K562 (cell line): ENCODE measurements at regions not wholly inside any gene's neighbourhood (a gene's known extent, or its start where the extent isn't known, plus 50 kb on each side); places are given as distances from the start of the nearest gene placed in this dataset.

Source experiments
- ATAC-seq: fragments of 200-7000 bp; cut with Tn5 transposase; 3 replicates; pipeline ENCODE4 v1.9.1; 2020; ENCODE audit warnings: moderate library complexity
- BruUV-seq: library from RNA; stranded (reverse); fragments of 400-500 nt; replicated peaks from 2 replicates; lab custom pipeline; 2021; lab: Mats Ljungman, UMichigan
- CTCF ChIA-PET: fragments of 300-600 bp; formaldehyde crosslinking; extraction: SDS; loops from one replicate; lab custom pipeline; 2021; ENCODE audit warnings: low intra/inter-chr PET ratio; lab: Yijun Ruan, JAX
- POLR2A ChIA-PET: fragments of 300-600, 350-650 bp; sonication (Branson Sonifier 250); formaldehyde crosslinking; extraction: SDS; loops from one replicate; lab custom pipeline; 2021; ENCODE audit warnings: antibody characterized with exemption, inconsistent platforms; lab: Yijun Ruan, JAX
- DNase-seq, 4 experiments: peaks; one replicate each; pipeline versions ENCODE4 v3.0.0 to v3.0.0-alpha.2; 2011 to 2018; ENCODE audit warnings: low spot score in 3 of 4, mixed read lengths in 3 of 4; ENCODE audit errors: extremely low read depth in 1 of 4
- FAIRE-seq: peaks from 2 replicates; lab custom pipeline; 2011; peaks lifted over from hg19 to GRCh38; lab: Jason Lieb, UNC
- H2AFZ ChIP-seq: 2 replicates; pipeline ENCODE4 v1.6.0; 2011; ENCODE audit warnings: low read depth, low read length, control low read depth, inconsistent platforms
- H3K27ac ChIP-seq: fragments of 200-600 bp; 3 replicates; pipeline ENCODE4 v1.8.0; 2011; ENCODE audit warnings: low read depth, mild to moderate bottlenecking, control low read depth, inconsistent platforms, low read length, moderate library complexity, mixed read lengths; ENCODE audit errors: extremely low read depth
- H3K27me3 ChIP-seq, 2 experiments: fragments of 300-600 bp in 1 of 2; 2 replicates in 1 of 2; 3 replicates in 1 of 2; pipeline versions ENCODE4 v1.6.0 to v1.8.0; 2011; ENCODE audit warnings: inconsistent platforms in 2 of 2, low read length in 2 of 2, mild to moderate bottlenecking in 1 of 2, mixed read lengths in 1 of 2, moderate library complexity in 1 of 2; ENCODE audit not compliant: control insufficient read depth in 2 of 2, insufficient read depth in 2 of 2
- H3K36me3 ChIP-seq: fragments of 300-600 bp; 3 replicates; pipeline ENCODE4 v1.8.0; 2011; ENCODE audit warnings: mild to moderate bottlenecking, low read length, inconsistent platforms; ENCODE audit not compliant: control insufficient read depth, insufficient read depth
- H3K4me1 ChIP-seq, 2 experiments: fragments of 200-600 bp in 1 of 2; replicated peaks in 1 of 2; 2 replicates in 1 of 2; 3 replicates in 1 of 2; pipeline versions ENCODE4 v1.5.1 to v1.8.0; 2011; ENCODE audit warnings: inconsistent platforms in 2 of 2, low read length in 2 of 2, mild to moderate bottlenecking in 1 of 2, mixed read lengths in 1 of 2, moderate library complexity in 1 of 2; ENCODE audit not compliant: control insufficient read depth in 2 of 2, insufficient read depth in 2 of 2
- H3K4me2 ChIP-seq: 2 replicates; pipeline ENCODE4 v1.6.1; 2011; ENCODE audit warnings: low read length, control low read depth, inconsistent platforms, mixed read lengths; ENCODE audit not compliant: insufficient read depth
- H3K4me3 ChIP-seq: fragments of 200-600 bp; sonication (generic), shearing (Covaris generic); 2 replicates; pipeline ENCODE4 v1.5.1; 2016; ENCODE audit warnings: control low read depth, inconsistent platforms
- H3K79me2 ChIP-seq: fragments of 200-600 bp; 3 replicates; pipeline ENCODE4 v1.8.0; 2011; ENCODE audit warnings: low read length, inconsistent platforms; ENCODE audit not compliant: control insufficient read depth, insufficient read depth
- H3K9ac ChIP-seq, 2 experiments: 2 replicates each; pipeline versions ENCODE4 v1.6.0 to v1.6.1; 2011; ENCODE audit warnings: low read depth in 2 of 2, low read length in 2 of 2, control low read depth in 1 of 2, inconsistent platforms in 1 of 2, mild to moderate bottlenecking in 1 of 2, mixed read lengths in 1 of 2; ENCODE audit not compliant: insufficient read depth in 1 of 2
- H3K9me1 ChIP-seq: one replicate; pipeline ENCODE4 v1.6.0; 2011; ENCODE audit warnings: inconsistent platforms, mild to moderate bottlenecking, low read length, moderate library complexity; ENCODE audit not compliant: control insufficient read depth, insufficient read depth
- H3K9me3 ChIP-seq: replicated peaks from 2 replicates; pipeline ENCODE4 v1.5.1; 2011; ENCODE audit warnings: low read depth, low read length, inconsistent platforms; ENCODE audit not compliant: control insufficient read depth, insufficient read depth
- H4K20me1 ChIP-seq: replicated peaks from 2 replicates; pipeline ENCODE4 v1.6.1; 2011; ENCODE audit warnings: low read length, inconsistent platforms, mixed read lengths; ENCODE audit not compliant: control insufficient read depth, insufficient read depth
- ARHGAP35 ChIP-seq: fragments of 450-650 bp; IDR thresholded peaks from 2 replicates; pipeline ENCODE4 v1.6.1; 2018; ENCODE audit not compliant: partially characterized antibody
- BCL6 ChIP-seq: fragments of 250-450 bp; sonication (Bioruptor Pico); IDR thresholded peaks from 2 replicates; pipeline ENCODE4 v1.4.0; 2020
- CTBP1 ChIP-seq: fragments of 450-650 bp; IDR thresholded peaks from 2 replicates; pipeline ENCODE4 v1.6.1; 2016; ENCODE audit warnings: borderline replicate concordance
- DIDO1 ChIP-seq: fragments of 450-650 bp; IDR thresholded peaks from 2 replicates; pipeline ENCODE4 v1.6.1; 2016; ENCODE audit warnings: low read depth, missing biosample characterization, missing genetic modification characterization
- E4F1 ChIP-seq: fragments of 250-450 bp; sonication (Bioruptor Pico); IDR thresholded peaks from 2 replicates; pipeline ENCODE4 v1.5.0; 2021; ENCODE audit warnings: mild to moderate bottlenecking, borderline replicate concordance
- ESRRA ChIP-seq: fragments of 450-650 bp; IDR thresholded peaks from 2 replicates; pipeline ENCODE4 v1.6.1; 2014; ENCODE audit warnings: low read depth, mild to moderate bottlenecking, moderate library complexity, borderline replicate concordance
- EWSR1 ChIP-seq: fragments of 450-650 bp; IDR thresholded peaks from 2 replicates; pipeline ENCODE4 v1.6.1; 2018; ENCODE audit warnings: borderline replicate concordance, mild to moderate bottlenecking, low read depth, moderate library complexity; ENCODE audit not compliant: partially characterized antibody
- FOXK1 ChIP-seq: sonication (generic); formaldehyde crosslinking; IDR thresholded peaks from 2 replicates; pipeline ENCODE4 v1.8.0; 2022; ENCODE audit warnings: missing genetic modification reagents, mild to moderate bottlenecking, borderline replicate concordance
- MAX ChIP-seq: sonication (generic); formaldehyde crosslinking; IDR thresholded peaks from 2 replicates; pipeline ENCODE4 v1.9.0; 2022; ENCODE audit warnings: mild to moderate bottlenecking, missing genetic modification reagents
- MAZ ChIP-seq, 2 experiments: fragments of 450-650 bp in 1 of 2; sonication (generic) in 1 of 2; formaldehyde crosslinking; IDR thresholded peaks in 1 of 2; conservative IDR thresholded peaks in 1 of 2; 2 replicates each; pipeline versions ENCODE4 v1.4.0 to v1.5.0; 2020; ENCODE audit warnings: mild to moderate bottlenecking in 1 of 2, missing genetic modification reagents in 1 of 2
- MYNN ChIP-seq, 2 experiments: sonication (generic); formaldehyde crosslinking in 1 of 2; IDR thresholded peaks; 2 replicates each; pipeline versions ENCODE4 v1.5.0 to v1.6.1; 2016 to 2020; ENCODE audit warnings: antibody characterized with exemption in 1 of 2, missing genetic modification reagents in 1 of 2
- NR0B1 ChIP-seq: fragments of 450-650 bp; IDR thresholded peaks from one replicate; pipeline ENCODE4 v1.6.1; 2018; ENCODE audit warnings: mild to moderate bottlenecking, moderate library complexity; ENCODE audit not compliant: partially characterized antibody
- NR2C2 ChIP-seq, 2 experiments: fragments of 200-800 bp in 1 of 2; sonication (Bioruptor generic) in 1 of 2; sonication (generic) in 1 of 2; formaldehyde crosslinking in 1 of 2; IDR thresholded peaks; 2 replicates each; pipeline versions ENCODE4 v1.6.1 to v1.8.0; 2016 to 2022; ENCODE audit warnings: mild to moderate bottlenecking in 1 of 2, missing compliant biosample characterization in 1 of 2, missing genetic modification characterization in 1 of 2, missing genetic modification reagents in 1 of 2
- PHF8 ChIP-seq: fragments of 200-600 bp; sonication (generic); IDR thresholded peaks from 2 replicates; pipeline ENCODE4 v1.6.1; 2012; ENCODE audit warnings: mixed run types, mild to moderate bottlenecking, inconsistent platforms, low read length, moderate library complexity, borderline replicate concordance
- PKNOX1 ChIP-seq: fragments of 450-650 bp; IDR thresholded peaks from 2 replicates; pipeline ENCODE4 v1.6.1; 2016
- ZNF165 ChIP-seq: fragments of 250-450 bp; sonication (Bioruptor Pico); IDR thresholded peaks from 2 replicates; pipeline ENCODE4 v1.4.0; 2020; ENCODE audit warnings: borderline replicate concordance
- ZNF764 ChIP-seq: fragments of 250-450 bp; sonication (Bioruptor Pico); IDR thresholded peaks from 2 replicates; pipeline ENCODE4 v1.4.0; 2020; ENCODE audit warnings: low read depth, mild to moderate bottlenecking, moderate library complexity
- WGBS: fragments of 100-300 bp; shearing (Covaris generic); methylation state at CpG from one replicate; pipeline ENCODE4 v1.1.6; 2016; ENCODE audit warnings: low coverage, mixed read lengths; ENCODE audit not compliant: insufficient coverage; ENCODE audit errors: missing lambda C conversion rate; 5-methylcytosine and 5-hydroxymethylcytosine counted together
- in situ Hi-C: fragments of 300-500 bp; cut with MboI; formaldehyde crosslinking; loops from 4 replicates; pipeline ENCODE4 v1.15.0; 2018; ENCODE audit warnings: inconsistent platforms, mixed read lengths
- intact Hi-C: fragments of 100-400 bp; cut with micrococcal nuclease; formaldehyde crosslinking; loops from 2 replicates; pipeline ENCODE4 v1.14.2; 2022

- no peaks in the 10 kb centered on the region for H3K27me3 ChIP-seq
- H3K9ac ChIP-seq, result no peak overlapping the region
- in situ Hi-C loops (no loop called here), intact Hi-C loops (no loop called here)
- no peaks in the 10 kb centered on the region for H3K79me2 ChIP-seq
- no peaks in the 10 kb centered on the region for H3K9me1 ChIP-seq
- ATAC-seq (no peak), DNase-seq (no peak), FAIRE-seq (no peak)
- ChIA-PET POLR2A (no interaction called here), CTCF (no interaction called here)
- H3K36me3 ChIP-seq, result no peaks in the 10 kb centered on the region
- H3K27ac ChIP-seq, result no peak overlapping the region
- H3K4me1 ChIP-seq, result no peaks in the 10 kb centered on the region
- H2AFZ ChIP-seq, result no peak overlapping the region
- H3K9me3 ChIP-seq, result no peaks in the 10 kb centered on the region
- no TSS peak for BruUV-seq
- H3K4me2 ChIP-seq, result no peak overlapping the region
- H4K20me1 ChIP-seq, result no peaks in the 10 kb centered on the region
- WGBS, result 0% methylated on average over 3 of the region's 3 CpGs
- H3K4me3 ChIP-seq, result no peak overlapping the region
- TF ChIP-seq E4F1, result no peak
- no peak for TF ChIP-seq ESRRA
- no peak for TF ChIP-seq BCL6 (CRISPR knock-in tag)
- no peak for TF ChIP-seq PHF8
- no peak for TF ChIP-seq MAZ (CRISPR knock-in tag; conservative IDR thresholded peaks at IDR 0.05 in 1 of 2, IDR thresholded peaks at IDR 0.05 in 1 of 2)
- TF ChIP-seq FOXK1, result no peak
- TF ChIP-seq EWSR1, result no peak
- TF ChIP-seq CTBP1, result no peak
- no peak for TF ChIP-seq ZNF165 (CRISPR knock-in tag)
- no peak for TF ChIP-seq MAX (CRISPR knock-in tag)
- no peak for TF ChIP-seq PKNOX1
- TF ChIP-seq NR0B1, result no peak
- no peak for TF ChIP-seq MYNN (IDR thresholded peaks at IDR 0.05)
- TF ChIP-seq MYNN (CRISPR knock-in tag; IDR thresholded peaks at IDR 0.05), result no peak
- no peak for TF ChIP-seq NR2C2 (CRISPR knock-in tag; IDR thresholded peaks at IDR 0.05)
- TF ChIP-seq NR2C2 (tag; IDR thresholded peaks at IDR 0.05), result no peak
- TF ChIP-seq ZNF764 (CRISPR knock-in tag), result no peak
- TF ChIP-seq ARHGAP35, result no peak
- no peak for TF ChIP-seq DIDO1 (tag)
Measured at GRCh38 chr1:60716472-60716871, 365.9 kb upstream of the NFIA start.
